ENCODE measurements at regions not wholly inside any gene's neighbourhood (a gene's known extent, or its start where the extent isn't known, plus 50 kb on each side); places are given as distances from the start of the nearest gene placed in this dataset.

DNA sequence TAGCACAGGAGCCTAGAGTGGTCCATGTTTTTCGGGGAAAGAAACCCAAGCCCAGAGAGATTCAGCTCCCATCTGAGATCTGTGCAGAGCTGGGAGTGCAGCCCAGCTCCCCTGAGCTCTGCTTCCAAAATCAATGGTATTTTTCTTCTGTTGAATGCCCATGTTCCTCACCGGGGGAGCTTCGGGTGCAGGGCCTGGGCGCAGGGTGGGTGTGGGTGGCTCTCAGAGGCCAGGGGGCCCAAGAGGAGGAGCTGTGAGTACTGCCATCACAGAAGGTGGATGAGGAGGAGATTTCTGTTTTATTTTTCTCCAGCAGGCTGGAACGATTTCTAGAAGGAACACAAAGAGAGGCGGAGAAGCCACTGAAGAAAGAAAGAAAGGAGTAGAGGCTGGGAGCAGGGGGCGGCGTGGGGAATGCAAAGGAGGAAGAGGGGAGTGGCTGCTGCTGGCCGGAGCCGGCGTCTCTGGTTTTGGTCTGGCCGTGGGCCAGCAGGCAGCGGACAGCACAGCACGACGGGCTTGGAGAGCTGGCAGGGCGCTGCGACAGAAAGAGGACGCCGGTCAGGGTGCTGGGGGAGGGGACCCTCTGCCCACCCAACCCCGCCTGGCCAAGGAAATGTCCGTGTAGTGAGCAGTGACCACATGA lies 76.2 kb upstream of the KSR1 start:
- H3K27ac ChIP-seq (ENCODE audit: insufficient read depth, low read depth, low read length, poor library complexity, severe bottlenecking) = peak overlapping the region; percentile 61

DNA sequence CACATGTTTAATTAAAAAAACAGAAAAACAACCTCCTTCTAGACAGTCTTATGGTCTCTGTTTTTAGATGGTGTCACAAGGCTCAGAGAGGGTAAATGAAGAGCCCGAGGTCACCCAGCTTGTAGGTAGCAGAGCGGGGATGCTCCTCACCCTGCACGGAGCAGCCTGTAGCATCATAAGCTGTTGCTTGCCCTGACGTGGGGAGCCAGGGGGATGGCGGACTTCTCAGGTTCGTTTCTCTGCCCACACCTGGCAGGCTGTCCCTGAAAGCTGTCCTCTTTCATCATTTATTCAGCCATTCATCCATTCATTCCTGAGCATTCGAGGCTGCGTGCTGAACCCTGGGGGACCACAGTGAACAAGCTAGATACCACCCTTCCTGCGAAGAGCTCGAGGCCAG lies 75.7 kb upstream of the KSR1 start:
- no peak overlapping the region for H3K27ac ChIP-seq (ENCODE audit: insufficient read depth, low read depth, low read length, poor library complexity, severe bottlenecking)
- H3K4me3 ChIP-seq (ENCODE audit: insufficient read depth, low read depth, low read length) = no peak overlapping the region
- H3K27me3 ChIP-seq (ENCODE audit: control insufficient read depth, insufficient read depth, low read length, poor library complexity, severe bottlenecking) = no peaks in the 10 kb centered on the region

More for the DNA sequence above, 76.2 kb upstream of the KSR1 start:
- no peaks in the 10 kb centered on the region for H3K9me3 ChIP-seq (ENCODE audit: control insufficient read depth, low read length)
- H3K4me1 ChIP-seq (ENCODE audit: control insufficient read depth, insufficient read depth, low read length) = peaks cover 10% of the 10 kb centered on the region
- 63 to 64% methylated on average over 21 of the region's 21 CpGs for WGBS, 2 experiments
- H3K4me3 ChIP-seq (ENCODE audit: insufficient read depth, low read depth, low read length) = no peak overlapping the region
- no peaks in the 10 kb centered on the region for H3K27me3 ChIP-seq (ENCODE audit: control insufficient read depth, insufficient read depth, low read length, poor library complexity, severe bottlenecking)
- H3K36me3 ChIP-seq (ENCODE audit: control insufficient read depth, insufficient read depth, low read length) = no peaks in the 10 kb centered on the region

DNA sequence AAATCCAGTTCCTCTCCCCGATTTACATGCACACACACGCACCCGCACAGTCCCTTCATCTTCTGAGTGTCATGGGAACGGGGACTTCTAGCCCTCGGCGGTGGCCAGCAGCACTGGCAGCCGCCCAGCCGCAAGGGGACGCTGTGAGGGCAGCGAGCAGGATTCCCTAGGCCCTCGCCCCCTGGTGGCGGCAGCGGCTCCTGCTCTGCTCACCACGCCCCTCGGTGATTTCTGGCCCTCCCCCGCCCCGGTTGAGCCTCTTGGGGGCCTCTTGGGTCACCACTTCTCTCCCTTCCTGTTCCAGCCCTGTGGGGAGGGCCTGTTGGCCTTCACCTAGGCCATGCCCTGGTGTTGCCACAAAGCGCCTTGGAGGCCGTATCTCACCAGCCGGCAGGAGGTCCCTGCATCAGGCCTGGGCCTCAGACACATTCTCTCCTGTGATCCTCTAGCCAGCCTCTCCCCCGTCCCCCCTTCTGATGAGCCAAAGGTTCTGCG lies 75.2 kb upstream of the KSR1 start:
- WGBS, 2 experiments = 60 to 66% methylated on average over 22 of the region's 22 CpGs

More for the DNA sequence above, 75.7 kb upstream of the KSR1 start:
- H3K4me1 ChIP-seq (ENCODE audit: control insufficient read depth, insufficient read depth, low read length) = peaks cover 10% of the 10 kb centered on the region
- H3K36me3 ChIP-seq (ENCODE audit: control insufficient read depth, insufficient read depth, low read length) = no peaks in the 10 kb centered on the region
- WGBS, 2 experiments = 91 to 95% methylated on average over 10 of the region's 10 CpGs
- H3K9me3 ChIP-seq (ENCODE audit: control insufficient read depth, low read length) = no peaks in the 10 kb centered on the region

DNA sequence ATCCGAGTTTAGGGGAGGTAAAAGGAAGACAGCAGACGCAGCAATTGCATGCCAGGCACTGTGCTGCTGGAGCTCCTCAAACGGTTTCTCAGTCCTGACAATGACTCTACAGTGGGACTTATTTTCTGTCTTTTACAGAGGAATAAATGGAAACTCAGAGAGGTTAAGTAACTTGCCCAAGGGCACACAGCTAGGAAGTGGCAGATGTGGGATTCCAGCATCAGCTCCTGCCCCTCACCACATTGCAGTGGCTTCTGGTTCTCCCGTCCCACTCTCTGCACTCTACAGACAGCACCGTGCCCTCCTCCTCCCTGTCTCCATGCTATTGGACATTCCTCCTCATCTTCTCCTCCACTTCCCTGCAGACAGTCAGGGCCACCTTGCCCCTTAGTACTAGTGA lies 74.2 kb upstream of the KSR1 start:
- WGBS, 2 experiments = 94 to 97% methylated on average over 5 of the region's 5 CpGs

More for the DNA sequence above, 75.2 kb upstream of the KSR1 start:
- Histone ChIP-seq H3K27ac (ENCODE audit: insufficient read depth, low read depth, low read length, poor library complexity, severe bottlenecking) (no peak overlapping the region), H3K9me3 (ENCODE audit: control insufficient read depth, low read length) (no peaks in the 10 kb centered on the region), H3K27me3 (ENCODE audit: control insufficient read depth, insufficient read depth, low read length, poor library complexity, severe bottlenecking) (no peaks in the 10 kb centered on the region), H3K4me3 (ENCODE audit: insufficient read depth, low read depth, low read length) (no peak overlapping the region), H3K4me1 (ENCODE audit: control insufficient read depth, insufficient read depth, low read length) (peaks cover 10% of the 10 kb centered on the region), H3K36me3 (ENCODE audit: control insufficient read depth, insufficient read depth, low read length) (no peaks in the 10 kb centered on the region)

DNA sequence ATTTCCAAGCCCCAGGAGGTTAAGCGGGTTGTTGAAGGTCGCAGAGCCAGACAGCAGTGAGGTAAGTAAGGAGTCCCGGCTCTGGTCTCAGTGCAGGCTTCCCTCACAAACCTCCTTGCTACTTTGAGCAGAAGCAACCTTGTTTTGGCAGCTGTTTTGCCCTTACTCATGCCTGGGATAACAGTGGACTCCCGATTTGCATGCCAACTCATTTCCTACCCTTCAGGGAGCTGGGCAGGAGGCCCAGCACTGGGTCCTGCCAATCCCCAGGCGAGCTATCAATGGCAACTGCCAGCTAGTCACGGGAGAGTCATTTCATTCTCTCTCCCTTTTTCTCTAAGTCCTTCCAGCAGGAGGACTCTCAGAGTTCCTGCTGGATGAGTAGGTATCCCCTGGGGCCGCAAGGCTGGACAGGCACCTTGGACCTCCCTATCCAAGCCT lies 72.0 kb upstream of the KSR1 start:
- H3K9me3 ChIP-seq (ENCODE audit: control insufficient read depth, low read length) = no peaks in the 10 kb centered on the region
- H3K27me3 ChIP-seq (ENCODE audit: control insufficient read depth, insufficient read depth, low read length, poor library complexity, severe bottlenecking) = no peaks in the 10 kb centered on the region
- no peak overlapping the region for H3K27ac ChIP-seq (ENCODE audit: insufficient read depth, low read depth, low read length, poor library complexity, severe bottlenecking)
- H3K36me3 ChIP-seq (ENCODE audit: control insufficient read depth, insufficient read depth, low read length) = no peaks in the 10 kb centered on the region
- H3K4me3 ChIP-seq (ENCODE audit: insufficient read depth, low read depth, low read length) = no peak overlapping the region
- H3K4me1 ChIP-seq (ENCODE audit: control insufficient read depth, insufficient read depth, low read length) = peaks cover 10% of the 10 kb centered on the region
- 71 to 78% methylated on average over 7 of the region's 7 CpGs for WGBS, 2 experiments

More for the DNA sequence above, 74.2 kb upstream of the KSR1 start:
- H3K4me1 ChIP-seq (ENCODE audit: control insufficient read depth, insufficient read depth, low read length) = peaks cover 10% of the 10 kb centered on the region
- no peak overlapping the region for H3K4me3 ChIP-seq (ENCODE audit: insufficient read depth, low read depth, low read length)
- H3K9me3 ChIP-seq (ENCODE audit: control insufficient read depth, low read length) = no peaks in the 10 kb centered on the region
- H3K27ac ChIP-seq (ENCODE audit: insufficient read depth, low read depth, low read length, poor library complexity, severe bottlenecking) = no peak overlapping the region
- H3K36me3 ChIP-seq (ENCODE audit: control insufficient read depth, insufficient read depth, low read length) = no peaks in the 10 kb centered on the region
- H3K27me3 ChIP-seq (ENCODE audit: control insufficient read depth, insufficient read depth, low read length, poor library complexity, severe bottlenecking) = no peaks in the 10 kb centered on the region

DNA sequence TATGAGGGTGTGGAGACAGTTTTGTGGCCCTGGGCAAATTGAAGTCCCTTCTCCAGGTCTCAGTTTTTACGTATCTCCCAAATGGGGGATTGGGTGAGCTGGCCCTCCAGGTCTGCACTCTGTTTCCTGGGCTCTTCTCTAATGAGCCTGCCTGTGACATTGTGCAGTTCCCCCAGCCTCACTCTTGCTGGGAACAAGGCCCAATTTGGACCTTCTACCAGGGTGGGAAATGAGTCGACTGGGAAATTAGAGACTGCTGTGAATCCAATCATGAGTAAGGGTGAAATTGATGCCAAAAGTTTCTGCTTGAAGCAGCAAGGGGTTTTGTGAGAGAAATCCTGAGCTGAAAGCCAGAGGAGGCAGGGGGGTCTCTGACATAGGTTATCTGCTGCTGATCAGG lies 71.5 kb upstream of the KSR1 start:
- H3K27ac ChIP-seq (ENCODE audit: insufficient read depth, low read depth, low read length, poor library complexity, severe bottlenecking) = no peak overlapping the region
- H3K9me3 ChIP-seq (ENCODE audit: control insufficient read depth, low read length) = no peaks in the 10 kb centered on the region
- no peaks in the 10 kb centered on the region for H3K27me3 ChIP-seq (ENCODE audit: control insufficient read depth, insufficient read depth, low read length, poor library complexity, severe bottlenecking)
- H3K36me3 ChIP-seq (ENCODE audit: control insufficient read depth, insufficient read depth, low read length) = no peaks in the 10 kb centered on the region
- H3K4me3 ChIP-seq (ENCODE audit: insufficient read depth, low read depth, low read length) = no peak overlapping the region
- H3K4me1 ChIP-seq (ENCODE audit: control insufficient read depth, insufficient read depth, low read length) = peaks cover 8% of the 10 kb centered on the region
- 94 to 95% methylated on average over 2 of the region's 2 CpGs for WGBS, 2 experiments

DNA sequence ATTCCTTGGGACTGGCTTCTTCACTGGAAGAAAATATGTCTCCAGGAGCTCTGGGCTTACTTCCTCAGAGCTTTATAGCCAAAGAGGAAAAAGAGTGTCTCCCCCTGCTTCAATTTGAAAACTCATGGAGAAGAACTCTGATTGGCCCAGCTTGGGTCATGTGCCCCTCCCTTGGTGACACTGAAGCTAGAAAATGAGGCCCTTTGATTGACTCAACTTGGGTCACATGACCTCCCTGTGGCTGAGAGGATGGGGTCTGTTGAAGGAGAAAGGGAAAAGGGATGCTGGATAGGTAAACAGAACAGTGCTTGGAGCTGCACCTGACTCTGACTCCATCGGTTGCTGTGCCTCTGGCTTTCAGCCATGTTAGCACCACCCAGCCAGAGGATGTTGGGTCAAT lies 70.6 kb upstream of the KSR1 start:
- H3K4me1 ChIP-seq (ENCODE audit: control insufficient read depth, insufficient read depth, low read length) = peaks cover 2% of the 10 kb centered on the region
- H3K9me3 ChIP-seq (ENCODE audit: control insufficient read depth, low read length) = no peaks in the 10 kb centered on the region
- no peak overlapping the region for H3K27ac ChIP-seq (ENCODE audit: insufficient read depth, low read depth, low read length, poor library complexity, severe bottlenecking)
- no peaks in the 10 kb centered on the region for H3K27me3 ChIP-seq (ENCODE audit: control insufficient read depth, insufficient read depth, low read length, poor library complexity, severe bottlenecking)
- no peak overlapping the region for H3K4me3 ChIP-seq (ENCODE audit: insufficient read depth, low read depth, low read length)
- H3K36me3 ChIP-seq (ENCODE audit: control insufficient read depth, insufficient read depth, low read length) = no peaks in the 10 kb centered on the region
- 93 to 94% methylated on average over 1 of the region's 1 CpG for WGBS, 2 experiments

DNA sequence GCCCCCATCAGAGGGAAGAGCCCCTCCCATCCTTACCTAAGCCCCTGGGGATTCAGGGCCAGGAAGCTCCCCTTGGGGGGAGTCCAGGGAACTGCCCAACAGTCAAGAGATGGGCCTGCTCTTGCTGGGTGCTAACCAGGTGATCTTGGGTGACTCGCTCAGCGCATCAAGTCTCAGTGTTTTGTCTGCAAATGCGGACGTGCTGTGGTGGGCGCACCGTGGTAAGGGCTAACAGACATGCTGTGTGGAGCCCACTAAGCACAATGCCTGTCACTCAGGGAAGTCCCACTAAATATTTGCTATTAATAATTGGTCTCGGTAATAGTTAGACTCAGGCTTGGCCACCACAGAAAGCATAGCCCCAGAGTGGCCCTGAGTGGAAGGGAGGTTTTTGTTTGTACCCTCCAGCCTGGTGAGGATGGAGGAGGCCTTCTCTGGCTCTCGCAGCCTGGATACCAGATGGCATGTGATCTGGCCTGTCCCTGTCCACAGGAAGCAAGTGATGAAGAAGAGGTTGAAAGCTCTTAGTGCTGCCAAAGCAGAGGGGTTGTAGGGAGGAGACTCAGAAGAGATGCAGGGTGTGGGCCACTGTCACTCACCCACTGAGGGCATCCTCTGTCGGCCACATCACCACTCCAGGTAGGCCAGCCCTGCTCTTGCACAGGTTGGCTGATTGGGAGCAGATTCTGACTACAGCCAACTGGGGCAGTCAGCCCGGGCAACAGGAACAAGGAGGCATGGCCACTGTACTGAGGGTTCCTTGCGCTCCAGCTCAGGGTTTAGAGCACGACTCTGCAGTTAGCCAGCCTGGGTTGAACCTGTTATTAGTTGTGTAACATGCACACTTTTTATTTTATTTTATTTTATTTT lies 69.8 kb upstream of the KSR1 start:
- Histone ChIP-seq H3K27me3 (ENCODE audit: control insufficient read depth, insufficient read depth, low read length, poor library complexity, severe bottlenecking) (no peaks in the 10 kb centered on the region), H3K9me3 (ENCODE audit: control insufficient read depth, low read length) (no peaks in the 10 kb centered on the region), H3K4me1 (ENCODE audit: control insufficient read depth, insufficient read depth, low read length) (no peaks in the 10 kb centered on the region), H3K27ac (ENCODE audit: insufficient read depth, low read depth, low read length, poor library complexity, severe bottlenecking) (no peak overlapping the region), H3K36me3 (ENCODE audit: control insufficient read depth, insufficient read depth, low read length) (no peaks in the 10 kb centered on the region), H3K4me3 (ENCODE audit: insufficient read depth, low read depth, low read length) (no peak overlapping the region)
- WGBS, 2 experiments = 95 to 96% methylated on average over 12 of the region's 12 CpGs

DNA sequence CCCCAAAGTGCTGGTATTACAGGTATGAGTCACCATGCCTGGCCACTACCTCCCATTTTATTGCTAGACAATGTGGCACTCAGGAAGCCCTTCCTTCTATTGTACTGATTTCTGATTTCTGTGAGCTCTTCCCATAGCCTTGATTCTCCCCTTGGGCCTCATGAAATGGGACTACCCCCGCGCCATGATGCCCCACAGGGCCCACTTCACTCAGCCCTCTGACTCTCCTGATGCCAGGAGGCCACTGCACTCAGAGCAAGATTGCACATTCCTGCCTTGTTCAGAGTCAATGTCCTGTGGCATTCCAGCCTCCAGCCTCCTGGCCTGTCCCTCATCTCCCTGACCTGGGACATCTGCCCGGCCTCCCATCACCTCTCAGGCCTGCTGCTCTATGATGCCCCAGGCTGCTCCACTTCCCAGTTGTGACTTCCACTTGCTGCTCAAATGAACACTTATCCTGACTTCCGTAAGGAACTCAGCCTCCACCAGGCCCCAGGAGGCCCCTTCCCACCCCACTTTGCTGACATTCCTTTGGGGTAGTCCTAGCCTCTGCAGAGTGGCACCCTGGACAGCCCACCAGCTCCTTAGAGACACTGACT lies 66.6 kb upstream of the KSR1 start:
- H3K27ac ChIP-seq (ENCODE audit: insufficient read depth, low read depth, low read length, poor library complexity, severe bottlenecking) = no peak overlapping the region
- H3K4me1 ChIP-seq (ENCODE audit: control insufficient read depth, insufficient read depth, low read length) = no peaks in the 10 kb centered on the region
- H3K36me3 ChIP-seq (ENCODE audit: control insufficient read depth, insufficient read depth, low read length) = no peaks in the 10 kb centered on the region
- no peak overlapping the region for H3K4me3 ChIP-seq (ENCODE audit: insufficient read depth, low read depth, low read length)
- 90 to 93% methylated on average over 4 of the region's 4 CpGs for WGBS, 2 experiments
- H3K9me3 ChIP-seq (ENCODE audit: control insufficient read depth, low read length) = no peaks in the 10 kb centered on the region
- H3K27me3 ChIP-seq (ENCODE audit: control insufficient read depth, insufficient read depth, low read length, poor library complexity, severe bottlenecking) = no peaks in the 10 kb centered on the region

DNA sequence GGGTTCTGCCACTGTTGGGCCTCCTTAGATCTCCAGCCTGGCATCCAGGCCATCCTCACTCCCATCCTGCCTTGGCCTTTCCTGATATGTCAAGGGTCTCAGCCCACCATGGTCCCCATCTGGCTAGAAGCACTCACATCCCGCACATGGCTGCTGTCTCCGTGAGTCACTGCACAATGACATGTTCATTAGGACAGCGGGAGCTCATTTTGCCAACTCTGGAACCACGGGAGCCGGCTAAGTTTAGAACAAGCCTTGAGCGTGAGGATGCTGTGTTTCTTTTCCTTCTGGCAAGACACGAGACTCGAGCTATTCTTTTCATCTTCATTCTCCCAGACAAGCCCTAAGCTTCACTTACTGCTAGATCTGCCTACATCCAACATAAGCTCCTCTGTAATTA lies 65.7 kb upstream of the KSR1 start:
- Histone ChIP-seq H3K27me3 (ENCODE audit: control insufficient read depth, insufficient read depth, low read length, poor library complexity, severe bottlenecking) (no peaks in the 10 kb centered on the region), H3K27ac (ENCODE audit: insufficient read depth, low read depth, low read length, poor library complexity, severe bottlenecking) (no peak overlapping the region), H3K36me3 (ENCODE audit: control insufficient read depth, insufficient read depth, low read length) (no peaks in the 10 kb centered on the region), H3K4me1 (ENCODE audit: control insufficient read depth, insufficient read depth, low read length) (no peaks in the 10 kb centered on the region), H3K4me3 (ENCODE audit: insufficient read depth, low read depth, low read length) (no peak overlapping the region), H3K9me3 (ENCODE audit: control insufficient read depth, low read length) (no peaks in the 10 kb centered on the region)
- WGBS, 2 experiments = 92 to 95% methylated on average over 8 of the region's 8 CpGs

All from ectodermal cell (in vitro differentiated cells).